Posterior vena cava (tissue), 2 donors: ENCODE measurements at regions not wholly inside any gene's neighbourhood (a gene's known extent, or its start where the extent isn't known, plus 50 kb on each side); places are given as distances from the start of the nearest gene placed in this dataset.
"Not testable (repeated sequence)": the region's sequence is repeated elsewhere in the genome, so short reads cannot be mapped to it uniquely, and the experiment has no call there.

Experiments
- DNase-seq: peaks from one replicate; pipeline ENCODE4 v3.0.0-alpha.2; 2020; ENCODE audit warnings: low spot score
- intact Hi-C, 2 donors: fragments of 100-400 bp; cut with DNase I; formaldehyde crosslinking; loops; one replicate each; pipeline versions ENCODE4 v1.14.1 to v1.14.2; 2022 to 2023
- donor health status: DM: yes; HTN: yes; CAD: no.
- donor health status: DM: yes; HTN: yes; CAD: no.

DNA sequence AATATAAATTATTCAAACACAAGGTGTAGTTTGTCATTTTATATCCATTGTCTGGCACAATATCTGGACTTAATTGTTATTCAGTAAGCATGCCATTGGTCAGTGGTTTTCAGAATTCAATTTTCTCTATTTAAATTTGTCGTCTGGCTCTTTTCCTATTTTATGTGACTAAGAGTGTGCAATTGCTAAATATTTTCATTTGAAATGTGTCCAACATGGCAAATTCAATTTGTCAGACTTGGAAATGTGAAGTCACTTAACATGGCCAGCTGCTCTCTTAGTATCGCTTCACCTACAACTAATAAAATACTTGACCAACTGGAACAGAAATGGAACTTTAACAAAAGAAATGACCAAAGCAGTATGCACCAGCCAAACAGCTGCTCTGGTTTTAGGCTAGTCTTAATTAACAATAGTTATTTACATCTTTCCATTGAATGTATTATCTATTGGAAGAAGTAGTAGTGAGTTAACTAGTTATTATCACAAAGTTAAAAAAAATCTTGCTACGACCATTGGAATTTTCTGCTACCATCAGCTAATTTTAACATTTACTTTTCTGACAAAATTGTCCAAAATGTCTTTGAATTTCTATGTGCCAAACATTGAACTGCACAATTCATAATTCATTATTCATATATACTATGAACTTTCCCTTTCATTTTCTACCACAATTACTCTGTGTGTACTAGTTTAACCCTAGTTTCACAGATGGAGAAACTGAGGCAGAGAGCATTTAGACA lies 720.7 kb upstream of the FAM174A start:
- no peak for DNase-seq

DNA sequence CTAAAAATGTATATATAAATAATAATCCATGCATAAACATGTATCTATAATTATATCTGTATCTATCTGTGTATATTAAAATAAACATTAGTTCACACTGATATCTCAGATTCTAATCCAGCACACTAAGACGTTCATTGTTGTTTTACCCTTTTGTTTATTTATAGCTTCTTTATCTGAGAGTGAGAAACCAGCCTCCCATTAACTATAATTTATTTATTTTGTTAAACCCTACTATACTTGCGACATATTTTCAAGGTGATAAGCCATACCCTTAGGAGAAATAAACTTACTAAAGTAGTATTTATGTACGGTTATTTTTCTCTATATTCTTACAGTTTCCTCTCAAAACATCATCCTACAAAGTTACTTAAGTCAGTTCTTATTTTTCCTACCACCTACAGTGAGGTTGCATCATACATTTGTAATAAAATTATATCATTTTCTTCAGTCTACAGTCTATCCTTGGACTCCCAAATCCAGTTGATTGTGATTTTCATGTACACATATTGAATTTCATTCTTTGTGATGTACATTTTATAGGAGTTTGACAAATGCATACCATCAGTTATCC lies 726.4 kb upstream of the FAM174A start:
- intact Hi-C loops, result no loop called here
- no peak for DNase-seq

More for the DNA sequence above, 720.7 kb upstream of the FAM174A start:
- intact Hi-C loops, result no loop called here

DNA sequence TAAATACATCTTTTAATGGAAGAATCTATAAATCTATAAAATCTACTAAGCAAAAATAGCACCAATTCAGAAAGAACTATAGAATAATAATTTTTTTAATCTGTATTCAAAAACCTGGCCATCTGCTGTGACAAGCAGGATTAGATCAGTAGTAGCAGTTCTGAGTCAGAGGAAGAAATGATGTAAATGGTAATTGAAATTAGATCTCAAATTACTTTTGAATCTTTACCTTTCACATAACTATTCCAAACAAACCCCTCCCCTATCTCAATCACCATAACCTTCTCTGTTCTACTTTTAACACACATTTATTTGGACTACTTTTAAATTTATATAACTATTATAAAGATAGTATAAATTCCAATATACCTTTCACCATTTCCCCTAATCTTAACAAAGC lies 727.8 kb upstream of the FAM174A start:
- intact Hi-C loops, result no loop called here
- no peak for DNase-seq

GRCh38 chr5:99795031-99795430 lies 740.1 kb upstream of the FAM174A start:
- no peak for DNase-seq
- intact Hi-C loops, result no loop called here

DNA sequence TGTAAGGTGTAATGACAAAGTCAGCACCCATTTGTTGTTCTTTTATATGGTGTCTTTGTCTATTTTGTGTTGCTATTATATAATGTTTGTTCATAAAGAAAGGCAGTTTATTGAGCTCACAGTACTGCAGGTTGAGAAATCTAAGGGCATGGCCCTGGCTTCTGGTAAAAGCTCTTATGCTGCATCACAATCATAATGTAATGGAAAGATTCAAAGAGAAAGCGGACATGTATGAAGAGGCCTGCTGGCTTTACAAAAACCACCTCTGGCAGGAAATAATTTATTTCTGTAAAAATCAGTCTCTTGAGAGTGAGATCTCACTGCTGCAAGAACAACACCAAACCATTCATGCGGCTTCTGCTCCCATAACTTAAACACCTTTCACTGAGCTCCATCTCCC lies 746.7 kb upstream of the FAM174A start:
- no peak for DNase-seq
- intact Hi-C loops, result no loop called here

GRCh38 chr5:99775189-99775588 lies 760.0 kb upstream of the FAM174A start:
- DNase-seq, result no peak
- intact Hi-C loops, result no loop called here

DNA sequence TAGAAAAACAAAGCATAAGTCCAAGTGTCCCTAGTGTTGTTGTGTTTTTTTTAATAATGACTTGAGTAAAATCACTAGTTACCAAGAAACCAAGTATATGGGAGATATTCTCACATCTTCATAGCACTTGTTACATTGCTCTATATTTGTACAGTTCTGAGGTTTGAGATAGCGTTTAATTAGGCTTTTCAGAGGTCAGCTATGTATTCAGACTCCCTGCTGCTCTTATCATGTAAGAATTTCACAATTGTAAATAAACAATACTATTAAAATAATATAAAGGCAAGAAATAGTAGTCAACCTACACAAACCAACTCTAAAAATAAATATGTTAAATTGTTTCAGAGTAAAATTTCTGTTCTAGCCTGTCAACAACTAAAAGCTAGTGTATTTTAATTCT lies 761.9 kb upstream of the FAM174A start:
- intact Hi-C loops, result no loop called here
- no peak for DNase-seq

DNA sequence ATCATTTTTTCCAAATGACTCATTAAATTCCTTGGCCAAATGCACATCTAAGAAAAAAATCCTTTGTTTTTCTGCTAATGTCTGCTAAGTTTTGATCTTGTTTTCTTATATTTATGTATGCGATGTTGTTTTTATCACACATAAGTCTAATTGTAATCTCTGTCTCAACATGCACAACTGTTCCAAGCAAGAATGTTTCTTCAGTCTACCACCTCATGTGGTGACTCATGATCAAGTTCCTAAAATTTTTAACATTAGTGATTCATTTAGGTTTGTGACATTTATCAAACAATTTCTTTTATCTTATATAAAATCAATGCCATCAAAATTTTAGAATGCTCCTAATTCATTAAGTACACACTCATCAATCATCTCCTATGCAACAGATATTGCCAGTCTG lies 763.9 kb upstream of the FAM174A start:
- intact Hi-C loops, result no loop called here
- no peak for DNase-seq

GRCh38 chr5:99765011-99765410 lies 770.2 kb upstream of the FAM174A start:
- DNase-seq, result no peak
- intact Hi-C loops, result no loop called here

GRCh38 chr5:99763021-99763774 lies 772.0 kb upstream of the FAM174A start:
- intact Hi-C loops, result no loop called here
- no peak for DNase-seq

- DNase-seq, result no peak
- intact Hi-C loops, result no loop called here
Measured at GRCh38 chr5:99747342-99747741, 787.8 kb upstream of the FAM174A start.

DNA sequence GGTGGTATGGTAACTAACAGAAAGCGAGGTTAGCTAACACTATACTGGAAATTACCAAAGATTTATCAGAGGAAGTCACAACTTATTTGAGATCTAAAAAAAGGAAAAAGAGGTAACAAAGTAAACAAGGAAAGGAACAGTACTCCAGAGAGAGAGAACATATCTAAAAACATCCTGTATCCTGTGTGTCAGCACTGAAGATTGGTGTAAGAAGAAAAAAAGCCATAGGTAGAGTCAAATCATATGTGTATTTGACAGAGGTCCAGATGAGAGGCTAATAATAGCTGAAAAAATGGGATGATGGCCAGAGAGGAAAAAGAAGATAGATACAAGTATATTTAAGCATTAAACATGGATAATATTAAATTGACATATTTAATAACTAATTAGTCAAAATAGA lies 802.0 kb upstream of the FAM174A start:
- DNase-seq, intact Hi-C loops: not testable (repeated sequence)

GRCh38 chr5:99730653-99731052 lies 801.8 kb upstream of the CHD1 start:
- intact Hi-C loops, result not testable (repeated sequence)

DNA sequence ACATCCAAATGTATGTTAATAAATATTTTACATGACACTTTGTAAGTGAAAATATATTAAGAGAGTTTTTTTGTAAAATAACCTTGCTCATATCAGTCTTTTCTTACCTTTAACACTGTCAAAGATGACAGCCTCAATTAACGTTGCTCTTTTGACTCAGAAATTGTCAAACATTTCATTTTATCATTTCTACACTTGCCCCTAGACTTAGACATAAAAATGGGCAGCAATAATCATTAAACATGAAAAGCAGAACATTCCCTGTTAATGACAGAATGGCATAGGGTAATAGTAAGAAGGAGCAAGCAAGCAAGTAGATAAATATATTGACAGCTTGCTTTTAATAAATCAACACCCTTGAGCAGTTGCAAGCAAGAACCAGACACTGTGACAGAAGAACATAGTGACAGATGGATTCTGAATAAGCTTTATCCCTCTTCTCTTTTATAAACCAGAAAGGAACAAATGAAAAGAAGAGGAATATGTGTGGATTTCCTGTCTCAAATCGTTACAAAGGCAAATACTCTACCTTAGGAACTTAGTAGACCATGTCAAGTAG lies 796.0 kb upstream of the CHD1 start:
- intact Hi-C loops, result no loop called here

More at GRCh38 chr5:99730653-99731052, 801.8 kb upstream of the CHD1 start:
- not testable (repeated sequence) for DNase-seq

DNA sequence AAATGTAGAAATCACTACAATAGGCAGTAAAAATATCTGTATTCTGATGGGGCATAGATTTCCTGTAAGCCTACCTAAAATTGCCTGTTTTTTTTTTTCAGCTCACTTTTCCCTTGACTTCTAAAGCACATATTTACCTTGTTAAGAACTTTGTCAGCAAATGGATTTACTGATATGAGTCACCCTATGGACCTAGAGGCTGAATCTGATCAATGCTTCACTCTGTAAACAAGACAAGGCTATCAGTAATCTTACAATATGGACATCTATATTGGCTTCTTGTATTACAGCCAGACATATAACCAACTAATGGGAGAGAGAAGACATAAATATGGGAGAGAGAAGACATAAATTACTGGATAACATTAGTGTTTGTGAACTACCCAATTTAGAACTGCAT lies 792.7 kb upstream of the CHD1 start:
- no peak for DNase-seq
- intact Hi-C loops, result no loop called here

More for the DNA sequence above, 796.0 kb upstream of the CHD1 start:
- no peak for DNase-seq

DNA sequence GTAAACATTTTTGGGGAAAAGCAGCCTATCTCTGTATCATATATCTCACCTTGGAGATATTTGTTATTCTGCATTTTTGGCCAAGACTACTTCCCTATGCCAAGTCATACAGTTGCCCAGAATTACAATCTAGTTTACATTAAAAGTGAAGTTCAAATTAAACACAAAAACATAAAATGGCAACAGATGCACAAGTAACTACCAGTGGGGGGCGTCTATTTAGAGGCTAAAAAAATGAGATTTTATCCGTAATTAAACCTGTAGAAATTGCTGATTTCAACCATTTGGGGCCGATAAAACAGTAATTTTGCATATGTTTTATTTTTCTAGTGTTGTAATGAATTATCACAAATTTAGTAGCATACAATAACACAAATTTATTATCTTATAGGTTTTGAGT lies 787.1 kb upstream of the CHD1 start:
- intact Hi-C loops, result no loop called here
- no peak for DNase-seq

DNA sequence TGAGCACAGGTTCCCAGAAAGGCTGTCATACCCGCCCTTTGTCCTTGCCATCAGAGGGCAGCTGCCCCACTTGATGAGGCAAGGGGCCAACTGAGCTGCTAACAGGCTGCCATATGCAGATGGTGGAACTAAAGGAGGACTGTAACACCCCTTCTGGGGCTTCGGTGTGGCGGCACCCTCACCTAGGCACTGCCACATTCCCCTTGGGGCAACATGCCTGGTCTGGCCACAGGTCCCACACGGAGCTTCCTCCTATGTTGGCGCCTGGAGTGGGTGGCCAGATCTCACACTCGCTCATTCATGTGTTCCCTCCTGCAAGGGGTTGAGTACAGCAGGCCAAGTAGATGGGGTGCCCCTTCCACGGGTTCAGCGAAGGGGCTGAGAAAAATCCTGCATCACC lies 777.4 kb upstream of the CHD1 start:
- peak; percentile 59 for DNase-seq

GRCh38 chr5:99702565-99702964 lies 773.8 kb upstream of the CHD1 start:
- intact Hi-C loops, result no loop called here
- no peak for DNase-seq

More for the DNA sequence above, 777.4 kb upstream of the CHD1 start:
- intact Hi-C loops, result no loop called here

DNA sequence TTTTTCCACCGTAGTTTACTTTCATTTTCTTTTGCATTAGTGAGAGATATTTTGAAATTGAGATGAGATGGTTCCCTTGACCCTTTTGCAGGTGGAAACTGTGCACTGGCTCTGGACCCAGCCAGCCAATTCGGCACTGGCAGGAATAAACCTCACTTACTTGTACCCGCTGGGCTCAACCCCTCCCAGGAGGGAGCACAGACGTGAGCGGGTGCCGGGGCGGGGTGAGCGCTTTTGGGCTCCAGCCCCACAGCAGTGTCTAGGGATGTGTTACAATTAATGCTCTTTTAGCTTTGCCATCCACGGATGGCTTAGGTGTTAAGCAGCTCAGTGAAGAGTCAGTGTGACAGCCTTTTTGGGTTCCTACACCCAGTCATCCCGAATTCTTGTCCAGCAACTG lies 766.1 kb upstream of the CHD1 start:
- DNase-seq, result peak; percentile 45
- intact Hi-C loops, result no loop called here

DNA sequence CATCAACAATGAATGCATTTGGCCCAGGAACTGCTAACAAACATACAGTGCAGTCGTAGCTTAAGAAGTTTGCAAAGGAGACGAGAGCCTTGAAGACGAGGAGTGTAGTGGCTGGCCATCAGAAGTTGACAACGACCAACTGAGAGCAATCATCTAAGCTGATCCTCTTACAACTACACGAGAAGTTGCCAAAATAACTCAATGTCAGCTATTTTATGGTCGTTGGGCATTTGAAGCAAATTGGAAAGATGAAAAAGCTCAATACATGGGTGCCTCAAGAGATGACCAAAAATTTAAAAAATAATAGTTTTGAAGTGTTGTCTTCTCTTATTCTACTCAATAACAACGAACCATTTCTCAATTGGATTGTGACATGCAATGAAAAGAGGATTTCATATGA lies 757.7 kb upstream of the CHD1 start:
- intact Hi-C loops, result no loop called here
- DNase-seq, result no peak
